ENCODE measurements at regions not wholly inside any gene's neighbourhood (a gene's known extent, or its start where the extent isn't known, plus 50 kb on each side); places are given as distances from the start of the nearest gene placed in this dataset.
"Not testable (repeated sequence)": the region's sequence is repeated elsewhere in the genome, so short reads cannot be mapped to it uniquely, and the experiment has no call there.

DNA sequence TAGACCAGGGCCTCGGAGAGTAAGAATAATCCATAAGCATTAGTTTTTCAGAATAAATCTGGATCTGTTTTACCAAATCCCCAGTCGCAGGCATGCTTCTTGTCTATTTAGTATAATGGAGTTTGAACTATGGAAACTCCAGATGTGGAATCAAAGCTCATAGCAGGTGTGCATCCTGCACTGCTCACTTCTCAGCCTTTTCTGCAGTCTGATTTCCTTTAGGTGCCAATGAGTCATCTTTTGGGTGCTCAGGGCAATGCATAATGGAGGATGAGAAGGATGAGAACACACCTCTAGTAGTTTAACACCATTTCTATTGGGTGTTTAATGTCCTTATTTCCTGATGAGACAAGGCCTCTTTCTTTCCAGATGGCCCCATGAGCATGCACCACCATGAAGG is 961.2 kb downstream of the TMEM121 start:
- no peak for DNase-seq

DNA sequence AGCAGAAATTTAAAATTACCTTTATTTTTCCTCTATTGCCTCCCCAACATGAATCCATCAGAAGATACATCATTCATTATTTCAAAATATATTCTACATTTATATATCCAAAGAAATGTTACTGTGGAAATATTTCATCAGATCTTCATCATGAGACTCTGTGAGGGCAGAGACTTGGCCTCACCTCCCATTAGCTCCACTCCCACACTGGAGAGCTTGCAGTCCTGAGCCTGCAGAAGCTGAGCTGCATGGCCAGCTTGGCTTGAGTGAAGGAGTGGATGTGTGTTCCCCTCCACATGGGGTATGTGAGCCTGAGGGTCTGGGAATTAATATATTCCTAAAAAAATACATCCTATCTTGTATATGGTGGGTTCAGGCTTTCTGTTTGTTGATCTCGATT is 961.9 kb downstream of the TMEM121 start:
- no peak for DNase-seq

DNA sequence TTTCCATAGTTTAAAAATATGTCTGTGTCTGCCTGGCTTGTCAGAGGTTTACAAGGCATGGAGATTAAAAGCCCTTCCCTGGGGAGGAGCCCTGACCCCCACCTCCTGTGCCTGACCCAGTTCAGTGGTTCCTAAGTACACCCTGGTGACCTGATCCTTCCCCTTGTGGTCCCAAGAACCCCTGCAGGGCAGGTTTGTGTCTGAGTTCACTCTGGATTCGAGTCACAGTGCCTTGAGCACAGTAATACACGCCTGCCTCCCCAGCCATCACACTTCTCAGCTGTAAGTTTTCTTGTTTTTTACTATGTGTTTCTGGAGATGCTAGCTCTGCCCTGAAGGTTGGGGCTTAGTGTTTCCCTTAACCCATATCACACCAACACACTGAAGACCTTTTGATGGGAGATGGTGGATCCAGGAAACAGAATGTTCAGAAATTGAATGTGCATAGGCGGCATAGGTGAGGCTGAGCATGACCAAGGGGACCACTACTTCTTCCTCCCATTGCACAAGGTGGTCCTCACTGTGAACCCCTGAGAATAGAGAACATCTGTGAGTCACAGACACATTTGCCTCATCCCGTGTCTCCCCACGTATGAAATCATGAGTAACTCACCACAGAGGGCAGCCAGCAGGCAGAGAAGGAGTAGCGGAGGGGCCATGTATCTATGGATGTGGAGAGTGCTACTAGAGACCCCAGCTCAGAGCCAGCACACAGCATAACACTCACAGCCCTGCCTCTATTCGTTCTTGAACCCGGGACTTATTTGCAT is 962.9 kb downstream of the TMEM121 start:
- DNase-seq = no peak

- DNase-seq = no peak
These were observed 964.1 kb downstream of the TMEM121 start for GRCh38 chr14:106490442-106490841.

DNA sequence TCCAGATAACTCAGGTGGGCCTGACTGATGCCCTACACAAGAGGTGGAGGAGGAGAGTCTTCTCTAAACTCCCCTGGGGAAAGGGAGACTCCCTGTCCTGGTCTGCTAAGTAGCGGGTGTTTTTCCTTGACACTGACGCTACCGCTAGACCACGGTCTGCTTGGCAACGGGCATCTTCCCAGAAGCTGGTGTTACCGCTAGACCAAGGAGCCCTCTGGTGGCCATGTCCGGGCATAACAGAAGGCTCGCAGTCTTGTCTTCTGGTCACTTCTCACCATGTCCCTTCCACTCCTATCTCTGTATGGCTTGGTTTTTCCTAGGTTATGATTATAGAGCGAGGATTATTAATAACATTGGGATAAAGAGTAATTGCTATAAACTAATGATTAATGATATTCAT is 965.5 kb downstream of the TMEM121 start:
- no peak for DNase-seq

DNA sequence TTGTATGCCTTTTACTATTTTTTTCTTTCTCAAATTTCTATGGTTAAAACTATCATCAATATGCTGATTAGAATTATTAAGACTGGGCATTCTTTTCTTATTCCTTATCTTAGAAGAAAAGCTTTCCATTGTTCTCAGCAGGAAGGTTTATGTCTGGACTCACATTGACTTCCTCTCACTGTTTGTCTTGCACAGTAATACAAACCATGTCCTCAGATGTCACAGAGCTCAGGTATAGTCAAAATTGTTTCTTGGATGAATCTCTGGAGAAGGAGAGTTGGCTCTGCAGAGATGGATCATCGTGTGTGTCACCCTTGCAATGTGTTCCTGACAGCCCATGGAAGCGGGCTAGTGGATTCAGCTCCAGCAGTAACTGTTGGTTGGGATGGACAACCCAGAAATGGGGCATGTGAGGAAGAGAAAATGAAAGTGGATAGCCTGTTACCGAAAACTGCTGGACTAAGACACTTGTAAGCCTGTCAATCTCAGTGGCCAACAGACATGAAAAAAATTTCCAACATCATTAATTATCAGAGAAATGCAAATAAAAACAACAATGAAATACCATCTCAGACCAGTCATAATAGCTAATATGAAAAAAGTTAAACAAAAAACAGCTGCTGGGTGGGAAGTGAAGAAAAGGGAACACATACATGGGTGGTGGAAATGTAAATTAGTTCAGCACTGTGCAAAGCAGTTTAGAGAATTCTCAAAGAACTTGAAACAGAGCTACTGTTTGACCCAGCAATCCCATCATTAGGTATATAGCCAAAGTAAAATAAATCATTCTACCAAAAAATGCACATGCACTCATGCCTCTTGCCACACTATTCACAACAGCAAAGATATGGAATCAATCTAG is 967.8 kb downstream of the TMEM121 start:
- DNase-seq = no peak

DNA sequence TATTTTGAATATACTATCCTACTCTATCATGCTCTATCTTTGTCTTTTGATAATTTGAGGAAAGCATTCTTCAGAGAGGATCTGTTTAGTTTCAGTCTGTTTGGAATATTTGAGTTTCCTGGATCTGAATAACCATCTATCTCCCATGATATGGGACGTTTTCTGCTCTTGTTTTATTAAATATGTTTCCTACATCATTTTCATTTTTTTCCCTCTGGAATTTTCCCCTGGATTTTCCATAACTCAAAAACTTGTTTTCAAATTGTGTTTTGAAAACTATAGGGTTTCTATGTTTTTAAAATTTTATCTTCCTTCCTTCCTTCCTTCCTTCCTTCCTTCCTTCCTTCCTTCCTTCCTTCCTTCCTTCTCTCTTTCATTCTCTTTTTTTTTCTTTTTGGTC is 974.2 kb downstream of the TMEM121 start:
- DNase-seq = no peak

DNA sequence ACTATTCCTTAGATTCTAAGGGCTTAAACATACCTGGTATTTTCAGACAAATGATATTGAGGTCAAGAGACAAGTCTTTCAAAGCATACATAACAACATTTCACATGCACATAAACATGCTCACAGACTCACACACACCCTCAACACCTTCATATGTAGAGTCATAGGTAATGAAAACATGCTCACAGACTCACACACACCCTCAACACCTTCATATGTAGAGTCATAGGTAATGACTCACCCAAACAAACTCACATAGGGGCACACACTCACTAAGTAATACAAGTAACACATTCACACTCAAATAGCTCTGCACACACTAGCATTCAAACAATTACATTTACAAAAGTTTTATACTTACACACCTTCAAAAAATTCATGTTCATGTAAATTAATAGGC is 975.5 kb downstream of the TMEM121 start:
- DNase-seq = no peak

DNA sequence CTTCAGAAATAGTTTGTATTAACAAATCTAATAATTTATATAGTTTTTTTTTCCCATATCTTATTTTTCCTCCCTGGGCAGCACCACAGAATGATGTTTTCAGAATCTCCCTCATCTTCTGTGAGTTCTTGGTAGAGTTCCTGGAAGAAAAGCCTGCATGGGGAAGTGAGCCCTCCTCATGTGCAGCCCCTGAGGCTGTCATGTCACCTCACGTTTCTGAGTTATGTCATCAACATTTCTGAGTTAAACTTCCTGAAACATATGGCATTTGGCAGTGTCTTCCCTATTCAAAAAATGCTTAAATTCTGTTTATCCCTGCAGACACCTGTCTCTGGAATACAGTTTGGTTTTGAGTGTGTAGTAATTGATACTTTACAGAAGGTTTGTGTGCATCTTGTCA is 979.0 kb downstream of the TMEM121 start:
- DNase-seq = no peak

DNA sequence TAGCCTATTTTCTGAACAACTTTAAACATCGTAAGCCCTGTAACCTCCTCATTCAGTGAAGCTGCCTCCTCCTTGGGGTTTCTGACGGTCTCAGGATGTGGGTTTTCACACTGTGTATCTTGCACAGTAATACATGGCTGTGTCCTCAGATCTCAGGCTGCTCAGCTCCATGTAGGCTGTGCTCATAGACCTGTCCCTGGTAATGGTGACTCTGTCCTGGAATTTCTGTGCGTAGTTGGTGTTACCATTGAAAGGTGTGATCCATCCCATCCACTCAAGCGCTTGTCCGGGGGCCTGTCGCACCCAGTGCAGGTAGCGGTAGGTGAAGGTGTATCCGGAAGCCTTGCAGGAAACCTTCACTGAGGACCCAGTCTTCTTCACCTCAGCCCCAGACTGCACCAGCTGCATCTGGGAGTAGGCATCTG is 980.5 kb downstream of the TMEM121 start:
- DNase-seq = no peak

DNA sequence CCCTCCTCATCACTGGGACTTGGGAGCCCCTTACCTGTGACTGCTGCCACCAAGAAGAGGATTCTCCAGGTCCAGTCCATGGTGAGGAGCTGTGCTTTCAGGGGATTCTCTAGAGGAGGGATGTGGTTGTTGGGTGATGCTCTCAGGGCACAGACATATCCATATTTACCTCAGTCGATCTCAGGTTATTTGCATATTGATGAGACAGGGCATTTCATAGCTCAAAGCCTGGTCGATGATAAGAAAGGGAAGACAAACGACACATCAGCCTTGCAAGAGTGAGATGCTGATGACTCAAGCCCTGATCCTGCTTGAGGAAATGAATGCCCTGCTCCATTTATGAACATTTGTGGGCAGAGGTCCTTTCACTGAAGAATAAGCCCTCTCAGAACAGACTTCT is 981.0 kb downstream of the TMEM121 start:
- DNase-seq = no peak

- DNase-seq = no peak
These were observed 981.8 kb downstream of the TMEM121 start for GRCh38 chr14:106508216-106508615.

DNA sequence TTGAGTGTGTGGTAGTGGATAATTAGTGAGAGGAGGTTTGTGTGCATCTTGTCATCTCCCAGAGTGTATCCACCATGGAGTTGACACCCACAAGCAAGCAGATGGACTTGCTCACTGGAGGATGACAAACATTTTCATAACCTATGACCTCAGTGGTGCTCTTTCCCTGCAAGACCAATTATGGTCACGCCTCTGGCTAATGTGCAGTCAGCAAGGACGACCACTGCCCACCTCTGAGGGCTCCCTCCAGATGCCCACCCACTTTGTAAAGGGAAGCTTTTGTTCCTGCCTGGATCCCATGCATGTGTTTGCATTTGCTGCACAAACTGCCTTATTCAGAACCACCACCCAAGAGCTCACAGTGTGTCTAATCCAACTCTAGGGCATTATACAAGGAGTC is 982.8 kb downstream of the TMEM121 start:
- DNase-seq = no peak

- DNase-seq = no peak
These were observed 983.4 kb downstream of the TMEM121 start for GRCh38 chr14:106509807-106510206.

DNA sequence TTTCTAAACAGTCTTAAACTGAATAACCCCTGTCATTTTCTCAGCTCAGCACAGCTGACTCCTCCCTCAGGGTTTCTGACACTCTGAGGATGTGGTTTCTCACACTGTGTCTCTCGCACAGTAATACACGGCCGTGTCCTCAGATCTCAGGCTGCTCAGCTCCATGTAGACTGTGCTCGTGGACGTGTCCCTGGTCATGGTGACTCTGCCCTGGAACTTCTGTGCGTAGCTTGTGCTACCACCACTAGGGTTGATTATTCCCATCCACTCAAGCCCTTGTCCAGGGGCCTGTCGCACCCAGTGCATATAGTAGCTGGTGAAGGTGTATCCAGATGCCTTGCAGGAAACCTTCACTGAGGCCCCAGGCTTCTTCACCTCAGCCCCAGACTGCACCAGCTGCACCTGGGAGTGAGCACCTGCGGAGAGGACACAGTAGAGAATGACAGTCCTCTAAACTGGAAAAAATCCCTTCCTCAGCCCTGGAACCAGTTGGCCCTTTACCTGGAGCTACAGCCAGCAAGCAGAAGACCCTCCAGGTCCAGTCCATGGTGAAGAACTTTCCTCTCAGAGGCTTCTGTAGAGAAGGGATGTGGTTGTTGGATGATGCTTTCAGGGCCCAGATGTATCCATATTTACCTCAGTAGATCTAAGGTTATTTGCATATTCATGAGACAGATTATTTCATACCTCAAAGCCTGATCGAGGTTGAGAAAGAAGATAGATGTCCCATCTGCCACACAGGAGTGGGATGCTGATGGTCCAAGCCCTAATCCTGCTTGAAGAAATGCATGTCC is 984.8 kb downstream of the TMEM121 start:
- no peak for DNase-seq

- DNase-seq = no peak
These were observed 985.4 kb downstream of the TMEM121 start for GRCh38 chr14:106511800-106512198.

DNA sequence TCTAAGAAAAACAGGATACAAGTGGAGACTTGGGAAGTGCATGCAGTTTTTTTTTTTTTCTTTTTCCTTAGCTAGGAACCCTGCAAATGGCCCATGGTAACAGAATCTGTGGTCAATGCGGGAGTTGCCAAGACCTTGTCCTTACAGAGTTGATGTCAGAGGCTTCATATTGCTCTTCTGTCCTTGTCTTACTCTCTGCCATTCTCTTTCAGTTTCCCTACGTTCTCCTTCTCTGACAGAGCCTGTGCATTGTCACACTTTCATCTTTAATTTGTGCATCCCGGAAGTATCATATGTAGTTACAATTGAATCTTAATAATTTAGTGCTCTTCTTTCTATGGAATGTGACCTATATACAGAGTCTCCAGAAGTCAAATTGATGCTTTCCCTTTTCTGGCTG is 986.9 kb downstream of the TMEM121 start:
- no peak for DNase-seq

GRCh38 chr14:106518054-106518943 is 991.9 kb downstream of the TMEM121 start:
- no peak for DNase-seq

DNA sequence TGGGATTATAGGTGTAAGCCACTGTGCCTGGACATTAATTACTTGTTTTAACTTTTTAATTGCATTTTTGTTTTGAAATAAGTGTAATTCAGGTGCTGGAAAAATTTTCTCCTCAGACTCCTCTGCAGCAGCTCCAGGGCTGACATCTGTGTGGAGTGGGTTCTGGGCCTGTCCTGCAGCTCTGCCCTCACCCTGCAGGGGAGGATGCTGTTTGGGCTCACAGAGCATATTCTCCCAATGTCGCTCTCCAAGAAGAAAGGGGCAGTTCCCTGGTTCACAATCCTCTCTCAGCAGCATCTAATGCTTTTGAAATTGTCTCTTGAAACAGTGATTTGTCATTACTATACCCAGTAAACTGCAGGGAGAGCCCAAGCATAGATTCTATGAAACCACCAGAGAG is 995.7 kb downstream of the TMEM121 start:
- not testable (repeated sequence) for DNase-seq

- no peak for DNase-seq
These were observed 996.6 kb downstream of the TMEM121 start for GRCh38 chr14:106522990-106523389.

DNA sequence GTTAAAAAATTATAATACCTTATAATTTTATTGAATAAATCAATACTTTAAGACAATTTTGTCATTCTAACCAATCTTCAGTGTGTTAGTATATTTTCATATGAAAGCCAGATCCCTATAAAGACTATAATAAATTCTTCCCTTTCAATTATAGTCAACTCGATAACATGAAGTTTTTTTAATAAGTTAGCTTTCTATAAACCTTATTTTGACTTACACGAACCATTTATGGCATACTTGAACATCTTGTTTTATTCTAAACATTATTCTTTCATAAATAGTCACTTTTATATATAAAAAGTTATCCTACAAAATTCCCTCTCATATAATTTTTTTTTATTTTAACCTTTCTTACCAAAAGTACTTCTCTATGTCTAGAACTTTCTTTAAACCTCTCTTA is 1002.3 kb downstream of the TMEM121 start:
- DNase-seq = no peak

GRCh38 chr14:106530031-106530422 is 1003.6 kb downstream of the TMEM121 start:
- no peak for DNase-seq

All from NCI-H1436 treated with DMSO at 0.1 percent for 48 hours (cell line).